HepG2 (cell line): ENCODE measurements at regions not wholly inside any gene's neighbourhood (a gene's known extent, or its start where the extent isn't known, plus 50 kb on each side); places are given as distances from the start of the nearest gene placed in this dataset.
A peak's percentile ranks its signal among the peaks of the same experiment; 100 is the strongest.

Experiments
- ATAC-seq: fragments of 200-7000 bp; cut with Tn5 transposase; 3 replicates; pipeline ENCODE4 v1.9.1; 2020; ENCODE audit warnings: mild to moderate bottlenecking, moderate library complexity
- BruUV-seq: library from RNA; stranded (reverse); fragments of 400-500 nt; replicated peaks from 2 replicates; lab custom pipeline; 2021; lab: Mats Ljungman, UMichigan
- CTCF ChIA-PET: fragments of 300-600 bp; formaldehyde crosslinking; extraction: SDS; loops from one replicate; lab custom pipeline; 2021; ENCODE audit warnings: low total read pairs, inconsistent platforms, low intra/inter-chr PET ratio; lab: Yijun Ruan, JAX
- POLR2A ChIA-PET: fragments of 350-600 bp; sonication (Branson Sonifier 250); formaldehyde crosslinking; loops from one replicate; lab custom pipeline; 2020; ENCODE audit warnings: antibody characterized with exemption, inconsistent platforms; lab: Yijun Ruan, JAX
- DNase-seq: peaks from one replicate; pipeline ENCODE4 v3.0.0-alpha.2; 2015; ENCODE audit warnings: low spot score
- FAIRE-seq: peaks from 3 replicates; lab custom pipeline; 2011; peaks lifted over from hg19 to GRCh38; lab: Jason Lieb, UNC
- H2AFZ ChIP-seq: one replicate; pipeline ENCODE4 v1.6.1; 2011; ENCODE audit warnings: low read length, inconsistent platforms
- H3K27ac ChIP-seq: fragments of 300-600 bp; 3 replicates; pipeline ENCODE4 v1.8.0; 2011; ENCODE audit warnings: mixed run types, mild to moderate bottlenecking, mixed read lengths, low read length, inconsistent platforms; ENCODE audit not compliant: insufficient read depth; ENCODE audit errors: extremely low read length
- H3K27me3 ChIP-seq, 2 experiments: fragments of 200-600 bp in 1 of 2; 2 replicates in 1 of 2; 3 replicates in 1 of 2; pipeline versions ENCODE4 v1.6.0 to v1.8.0; 2011; ENCODE audit warnings: low read length in 2 of 2, mild to moderate bottlenecking in 2 of 2, moderate library complexity in 2 of 2, inconsistent platforms in 1 of 2; ENCODE audit not compliant: insufficient read depth in 2 of 2, control insufficient read depth in 1 of 2
- H3K36me3 ChIP-seq, 2 experiments: fragments of 200-600 bp in 1 of 2; replicated peaks in 1 of 2; 2 replicates in 1 of 2; 3 replicates in 1 of 2; pipeline versions ENCODE4 v1.5.1 to v1.8.0; 2011; ENCODE audit warnings: low read length in 2 of 2, inconsistent platforms in 1 of 2; ENCODE audit not compliant: insufficient read depth in 2 of 2, control insufficient read depth in 1 of 2
- H3K4me1 ChIP-seq: 2 replicates; pipeline ENCODE4 v1.5.1; 2012; ENCODE audit warnings: low read length, inconsistent platforms; ENCODE audit not compliant: insufficient read depth
- H3K4me2 ChIP-seq: 2 replicates; pipeline ENCODE4 v1.6.0; 2011; ENCODE audit warnings: low read depth, low read length, inconsistent platforms
- H3K4me3 ChIP-seq, 3 experiments: fragments of 200-600 bp in 1 of 3; sonication (generic), shearing (Covaris generic) in 1 of 3; replicated peaks in 1 of 3; 2 replicates each; pipeline ENCODE4 v1.5.1; 2011 to 2016; ENCODE audit warnings: low read length in 3 of 3, inconsistent platforms in 2 of 3, low read depth in 2 of 3, mild to moderate bottlenecking in 2 of 3, control low read depth in 1 of 3, mixed read lengths in 1 of 3; ENCODE audit not compliant: insufficient read depth in 1 of 3
- H3K79me2 ChIP-seq: one replicate; pipeline ENCODE4 v1.6.1; 2011; ENCODE audit warnings: low read length, inconsistent platforms; ENCODE audit not compliant: insufficient read depth
- H3K9ac ChIP-seq: 2 replicates; pipeline ENCODE4 v1.6.0; 2011; ENCODE audit warnings: mild to moderate bottlenecking, low read depth, low read length, inconsistent platforms; ENCODE audit not compliant: insufficient read depth
- H3K9me3 ChIP-seq: 2 replicates; pipeline ENCODE4 v1.5.1; 2012; ENCODE audit warnings: mild to moderate bottlenecking, low read length
- H4K20me1 ChIP-seq: 2 replicates; pipeline ENCODE4 v1.6.0; 2011; ENCODE audit warnings: inconsistent platforms, mild to moderate bottlenecking, low read length, moderate library complexity; ENCODE audit not compliant: insufficient read depth
- CTCF ChIP-seq: sonication (generic); formaldehyde crosslinking; IDR thresholded peaks from 2 replicates; pipeline ENCODE4 v1.5.0; 2020; ENCODE audit warnings: mild to moderate bottlenecking, missing genetic modification reagents, moderate library complexity
- RAD21 ChIP-seq: fragments of 450-650 bp; formaldehyde crosslinking; IDR thresholded peaks from 2 replicates; pipeline ENCODE4 v1.5.0; 2020; ENCODE audit warnings: mild to moderate bottlenecking
- SKIL ChIP-seq: sonication (generic); formaldehyde crosslinking; IDR thresholded peaks from 2 replicates; pipeline ENCODE4 v1.8.0; 2022; ENCODE audit warnings: missing genetic modification reagents, mild to moderate bottlenecking, moderate library complexity, borderline replicate concordance
- SMC3 ChIP-seq: IDR thresholded peaks from 2 replicates; pipeline ENCODE4 v1.6.1; 2011; ENCODE audit warnings: low read length, improper control_type of control experiment
- SSRP1 ChIP-seq: IDR thresholded peaks from 2 replicates; pipeline ENCODE4 v1.6.1; 2016; ENCODE audit warnings: control low read depth
- STAG1 ChIP-seq: sonication (generic); formaldehyde crosslinking; IDR thresholded peaks from 2 replicates; pipeline ENCODE4 v1.4.0; 2020; ENCODE audit warnings: missing genetic modification reagents
- WGBS: methylation state at CpG from one replicate; pipeline ENCODE4 v1.1.6; 2017; ENCODE audit warnings: low lambda C conversion rate; 5-methylcytosine and 5-hydroxymethylcytosine counted together
- in situ Hi-C: cut with HindIII; loops from 2 replicates; pipeline ENCODE4 v1.10.0; 2017; ENCODE audit warnings: low pct_unique_long_range_greater_than_20kb; ENCODE audit not compliant: extremely low pct_ligation_motif_present
- intact Hi-C: fragments of 100-400 bp; cut with micrococcal nuclease; formaldehyde crosslinking; loops from one replicate; pipeline ENCODE4 v1.10.0; 2022; ENCODE audit not compliant: unreplicated experiment

GRCh38 chr21:31604591-31605190 is 54.8 kb upstream of the SOD1 start:
- in situ Hi-C loops (loop anchor here (10.0 kb wide), 1 partner anchor 510 kb away; no protein-coding TSS in a partner anchor), intact Hi-C loops (loop anchor here (1.0 kb wide), 3 partner anchors 257 to 506 kb away; no protein-coding TSS in a partner anchor)
- Histone ChIP-seq H3K36me3 (no peaks in the 10 kb centered on the region), H3K27me3 (no peaks in the 10 kb centered on the region), H3K4me3 (no peak overlapping the region), H3K9ac (no peak overlapping the region), H4K20me1 (no peaks in the 10 kb centered on the region), H3K4me2 (no peak overlapping the region), H3K9me3 (no peaks in the 10 kb centered on the region), H2AFZ (no peak overlapping the region), H3K79me2 (no peaks in the 10 kb centered on the region), H3K4me1 (no peaks in the 10 kb centered on the region), H3K27ac (no peak overlapping the region)
- 22% methylated on average over 11 of the region's 11 CpGs for WGBS
- CTCF ChIA-PET = interaction anchor here (1.5 to 2.0 kb wide), 2 partner anchors 406 to 507 kb away, joined by 9 to 27 read pairs; no protein-coding TSS in a partner anchor
- no peak for TF ChIP-seq SSRP1 (CRISPR knock-in tag)
- TF ChIP-seq SMC3 = peak; percentile 82
- TF ChIP-seq RAD21 (CRISPR knock-in tag) = 0 out of 2 replicates have a peak, but pooled peaks have one; percentile 17
- TF ChIP-seq CTCF (CRISPR knock-in tag) = peak; percentile 83
- TF ChIP-seq SKIL (CRISPR knock-in tag) = no peak
- peak; percentile 89 for TF ChIP-seq STAG1 (CRISPR knock-in tag)
- POLR2A ChIA-PET = no interaction called here
- ATAC-seq (peak; percentile 88), FAIRE-seq (peak; percentile 67), DNase-seq (peak; percentile 41)
- BruUV-seq = no TSS peak
